SK-N-SH (cell line): ENCODE measurements at regions not wholly inside any gene's neighbourhood (a gene's known extent, or its start where the extent isn't known, plus 50 kb on each side); places are given as distances from the start of the nearest gene placed in this dataset.
A peak's percentile ranks its signal among the peaks of the same experiment; 100 is the strongest.

Experiments used
- CTCF ChIP-seq: fragments of 200-600 bp; sonication (generic); IDR thresholded peaks from 2 replicates; pipeline ENCODE4 v1.6.1; 2017; ENCODE audit warnings: antibody characterized with exemption, mild to moderate bottlenecking, moderate library complexity
- EP300 ChIP-seq, 2 experiments: IDR thresholded peaks; 2 replicates each; pipeline versions ENCODE4 v1.4.0 to v1.6.1; 2012; ENCODE audit warnings: borderline replicate concordance in 1 of 2, low read depth in 1 of 2, low read length in 1 of 2
- NRF1 ChIP-seq: IDR thresholded peaks from 2 replicates; pipeline ENCODE4 v1.6.1; 2012; ENCODE audit warnings: low read depth, mild to moderate bottlenecking, low read length
- POLR2AphosphoS5 ChIP-seq: IDR thresholded peaks from 2 replicates; pipeline ENCODE4 v1.6.1; 2012; ENCODE audit warnings: low read depth, low read length
- TEAD4 ChIP-seq: IDR thresholded peaks from 2 replicates; pipeline ENCODE4 v1.4.0; 2012; ENCODE audit warnings: mild to moderate bottlenecking, borderline replicate concordance; ENCODE audit not compliant: insufficient read depth
- USF2 ChIP-seq: fragments of 150-350 bp; IDR thresholded peaks from 2 replicates; pipeline ENCODE4 v1.6.1; 2017; ENCODE audit warnings: antibody characterized with exemption, low read length, low read depth, borderline replicate concordance

GRCh38 chr10:29392376-29393021 lies 103.6 kb downstream of the LYZL1 start:
- peak; percentile 84 for TF ChIP-seq CTCF
- no peak for TF ChIP-seq NRF1
- TF ChIP-seq EP300 (IDR thresholded peaks at IDR 0.05; ENCODE audit: borderline replicate concordance in 1 of 2, low read depth in 1 of 2, low read length in 1 of 2): no peak
- no peak for TF ChIP-seq USF2
- no peak for TF ChIP-seq TEAD4
- TF ChIP-seq POLR2AphosphoS5: no peak
